Osteoblast (primary cell): ENCODE measurements at regions not wholly inside any gene's neighbourhood (a gene's known extent, or its start where the extent isn't known, plus 50 kb on each side); places are given as distances from the start of the nearest gene placed in this dataset.

Source experiments
- DNase-seq: peaks from one replicate; pipeline ENCODE4 v3.0.0; 2011; ENCODE audit warnings: low spot score, mixed read lengths; ENCODE audit not compliant: insufficient read length; ENCODE audit errors: missing footprints
- H2AFZ ChIP-seq: 2 replicates; pipeline ENCODE4 v1.6.0; 2011; ENCODE audit warnings: mild to moderate bottlenecking, low read length
- H3K27ac ChIP-seq: 2 replicates; pipeline ENCODE4 v1.5.1; 2011; ENCODE audit warnings: mild to moderate bottlenecking, low read depth, low read length, moderate library complexity
- H3K27me3 ChIP-seq: 2 replicates; pipeline ENCODE4 v1.6.0; 2012; ENCODE audit warnings: mild to moderate bottlenecking, control low read depth, inconsistent platforms, low read length, moderate library complexity; ENCODE audit not compliant: insufficient read depth
- H3K36me3 ChIP-seq: 2 replicates; pipeline ENCODE4 v1.5.1; 2011; ENCODE audit warnings: mild to moderate bottlenecking, low read length, control low read depth, moderate library complexity; ENCODE audit not compliant: insufficient read depth
- H3K4me1 ChIP-seq: 2 replicates; pipeline ENCODE4 v1.5.1; 2011; ENCODE audit warnings: mild to moderate bottlenecking, low read length, control low read depth, moderate library complexity; ENCODE audit not compliant: insufficient read depth
- H3K4me2 ChIP-seq: 2 replicates; pipeline ENCODE4 v1.6.0; 2011; ENCODE audit warnings: mild to moderate bottlenecking, low read length; ENCODE audit not compliant: insufficient read depth
- H3K4me3 ChIP-seq: fragments of 200-600 bp; sonication (generic); 3 replicates; pipeline ENCODE4 v1.5.1; 2012; ENCODE audit warnings: mild to moderate bottlenecking, low read length, inconsistent platforms; ENCODE audit not compliant: insufficient read depth
- H3K79me2 ChIP-seq: 2 replicates; pipeline ENCODE4 v1.6.0; 2012; ENCODE audit warnings: mild to moderate bottlenecking, low read length, control low read depth, inconsistent platforms; ENCODE audit not compliant: insufficient read depth
- H3K9me3 ChIP-seq: 2 replicates; pipeline ENCODE4 v1.5.1; 2011; ENCODE audit warnings: low read depth, low read length, control low read depth
- H4K20me1 ChIP-seq: 2 replicates; pipeline ENCODE4 v1.6.0; 2012; ENCODE audit warnings: mild to moderate bottlenecking, low read length, control low read depth; ENCODE audit not compliant: insufficient read depth
- CTCF ChIP-seq: IDR thresholded peaks from 2 replicates; pipeline ENCODE4 v1.5.1; 2011; ENCODE audit warnings: mild to moderate bottlenecking, low read depth, low read length, moderate library complexity; ENCODE audit errors: extremely low read depth

DNA sequence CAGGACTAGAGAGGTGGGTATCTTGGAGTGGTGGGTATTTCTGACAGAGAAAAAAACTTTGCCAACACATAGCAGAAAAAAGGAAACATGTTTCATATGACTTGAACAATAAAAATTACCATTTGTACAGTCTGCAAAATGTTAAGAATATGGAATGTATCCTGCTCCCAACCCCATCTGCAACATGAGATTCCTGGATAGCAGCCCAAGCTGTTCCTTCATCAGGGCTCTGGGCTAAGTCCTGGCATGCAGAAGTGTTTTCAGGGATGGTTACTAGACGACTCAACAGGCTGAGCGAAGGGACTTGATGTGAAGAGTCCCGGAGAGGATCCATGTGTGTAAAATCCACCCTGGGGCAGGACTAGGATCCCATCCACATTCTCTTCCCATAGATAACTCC is 121.0 kb upstream of the IRX3 start:
- Histone ChIP-seq H3K4me1 (peaks cover 5% of the 10 kb centered on the region), H3K36me3 (no peaks in the 10 kb centered on the region), H3K4me3 (no peak overlapping the region), H3K27me3 (no peaks in the 10 kb centered on the region), H4K20me1 (no peaks in the 10 kb centered on the region), H3K27ac (no peak overlapping the region), H3K9me3 (no peaks in the 10 kb centered on the region), H2AFZ (no peak overlapping the region), H3K79me2 (no peaks in the 10 kb centered on the region), H3K4me2 (no peak overlapping the region)
- TF ChIP-seq CTCF = no peak
- DNase-seq = peak; percentile 94

DNA sequence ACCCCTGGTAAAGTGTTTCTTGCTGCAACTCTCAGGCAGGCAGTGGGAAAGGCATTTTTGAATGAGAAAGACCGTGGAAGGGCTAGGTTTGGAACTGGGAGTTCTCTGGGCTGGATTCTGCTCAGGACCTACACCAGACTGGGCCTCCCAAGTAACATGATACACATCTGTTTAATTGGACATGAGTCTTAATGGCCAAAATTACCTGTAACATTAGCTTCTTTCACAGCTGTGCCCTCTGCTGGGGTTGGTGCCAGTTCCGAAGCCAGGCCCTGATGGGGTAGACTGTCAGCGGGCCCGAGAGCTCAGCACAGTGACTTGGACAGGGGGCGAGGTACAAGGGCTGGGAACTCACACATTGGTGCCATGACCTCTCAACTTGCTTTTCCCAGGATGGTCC is 118.9 kb upstream of the IRX3 start:
- no peak for TF ChIP-seq CTCF
- no peak for DNase-seq
- H3K79me2 ChIP-seq = no peaks in the 10 kb centered on the region

GRCh38 chr16:54403580-54403979 is 117.0 kb upstream of the IRX3 start:
- DNase-seq = no peak
- H3K4me1 ChIP-seq = peaks cover 21% of the 10 kb centered on the region
- H3K9me3 ChIP-seq = no peaks in the 10 kb centered on the region
- no peak overlapping the region for H2AFZ ChIP-seq
- H3K4me3 ChIP-seq = no peak overlapping the region
- no peak overlapping the region for H3K27ac ChIP-seq
- TF ChIP-seq CTCF = no peak
- H4K20me1 ChIP-seq = no peaks in the 10 kb centered on the region
- no peaks in the 10 kb centered on the region for H3K27me3 ChIP-seq
- H3K4me2 ChIP-seq = no peak overlapping the region
- H3K36me3 ChIP-seq = no peaks in the 10 kb centered on the region
- H3K79me2 ChIP-seq = no peaks in the 10 kb centered on the region

More for the DNA sequence above, 118.9 kb upstream of the IRX3 start:
- Histone ChIP-seq H3K4me1 (peaks cover 5% of the 10 kb centered on the region), H3K27me3 (no peaks in the 10 kb centered on the region), H3K4me3 (no peak overlapping the region), H3K36me3 (no peaks in the 10 kb centered on the region), H3K4me2 (no peak overlapping the region), H3K27ac (no peak overlapping the region), H4K20me1 (no peaks in the 10 kb centered on the region), H2AFZ (no peak overlapping the region), H3K9me3 (no peaks in the 10 kb centered on the region)

DNA sequence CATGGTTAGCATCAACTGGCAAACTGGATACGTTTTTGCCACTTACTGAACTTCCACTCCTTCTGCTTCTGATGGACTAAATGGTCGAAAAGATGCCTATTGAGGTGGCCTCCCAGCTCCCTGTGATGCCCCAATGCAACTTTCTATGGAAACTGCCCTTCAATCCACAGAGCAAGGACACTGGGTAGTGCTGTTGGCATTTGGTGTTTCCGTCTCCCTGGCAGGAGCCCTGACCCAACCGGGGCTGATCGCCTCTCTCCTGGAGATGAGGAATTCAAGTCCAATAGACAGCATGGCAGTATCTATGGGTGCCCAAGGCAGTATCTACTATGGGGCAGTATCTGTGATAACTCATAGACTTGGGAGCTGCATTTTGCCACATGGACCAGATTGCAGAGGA is 116.3 kb upstream of the IRX3 start:
- no peak for TF ChIP-seq CTCF
- no peaks in the 10 kb centered on the region for H3K27me3 ChIP-seq

More for the DNA sequence above, 116.3 kb upstream of the IRX3 start:
- Histone ChIP-seq H2AFZ (no peak overlapping the region), H3K4me3 (no peak overlapping the region), H3K4me2 (no peak overlapping the region), H3K9me3 (no peaks in the 10 kb centered on the region), H4K20me1 (no peaks in the 10 kb centered on the region), H3K36me3 (no peaks in the 10 kb centered on the region), H3K27ac (no peak overlapping the region), H3K4me1 (peaks cover 28% of the 10 kb centered on the region), H3K79me2 (no peaks in the 10 kb centered on the region)
- no peak for DNase-seq
